ENCODE measurements at regions not wholly inside any gene's neighbourhood (a gene's known extent, or its start where the extent isn't known, plus 50 kb on each side); places are given as distances from the start of the nearest gene placed in this dataset.
"Not testable (repeated sequence)": the region's sequence is repeated elsewhere in the genome, so short reads cannot be mapped to it uniquely, and the experiment has no call there.

DNA sequence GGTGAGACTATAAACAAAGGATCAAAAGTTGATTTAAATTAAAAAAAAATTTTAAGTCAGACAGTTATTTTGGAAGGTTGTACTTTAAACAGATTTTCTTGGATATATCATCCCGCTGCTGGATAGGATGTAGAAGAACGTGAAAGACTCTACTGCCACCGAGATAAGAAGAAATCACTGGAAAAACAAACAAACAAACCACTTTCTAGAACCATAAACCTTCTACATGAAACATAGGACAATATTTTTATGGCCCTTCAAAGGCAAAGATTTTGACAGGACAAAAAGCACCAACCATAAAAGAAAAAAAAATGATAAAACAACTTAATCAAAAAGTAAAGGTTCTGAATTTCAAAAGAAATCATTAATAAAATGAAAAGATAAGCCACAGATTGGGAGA lies 268.2 kb upstream of the DAAM1 start:
- Histone ChIP-seq H3K27ac (ENCODE audit: insufficient read depth, low read depth, low read length) (no peak overlapping the region), H3K9me3 (replicated peaks; ENCODE audit: control insufficient read depth, insufficient read depth, low read length) (no peaks in the 10 kb centered on the region), H3K4me2 (ENCODE audit: insufficient read depth, low read length) (no peak overlapping the region), H4K20me1 (replicated peaks; ENCODE audit: control insufficient read depth, extremely low read depth, insufficient read depth, low read length) (no peaks in the 10 kb centered on the region), H3K4me3 (replicated peaks in 1 of 3; ENCODE audit: insufficient read depth in 1 of 3, low read depth in 1 of 3, low read length in 3 of 3) (no peak overlapping the region), H3K9me1 (replicated peaks; ENCODE audit: control insufficient read depth, extremely low read depth, insufficient read depth, low read length) (no peaks in the 10 kb centered on the region), H3K36me3 (ENCODE audit: control insufficient read depth in 2 of 2, extremely low read depth in 1 of 2, insufficient read depth in 2 of 2, low read length in 2 of 2) (no peaks in the 10 kb centered on the region), H3K79me2 (ENCODE audit: control insufficient read depth, insufficient read depth, low read length) (no peaks in the 10 kb centered on the region), H3K9ac (replicated peaks; ENCODE audit: extremely low read depth, insufficient read depth, low read length) (no peak overlapping the region), H3K27me3 (ENCODE audit: control insufficient read depth in 2 of 2, insufficient read depth in 2 of 2, low read length in 2 of 2) (peaks cover 0 to 2% of the 10 kb centered on the region in 2 experiments), H2AFZ (ENCODE audit: low read depth, low read length) (no peak overlapping the region), H3K4me1 (ENCODE audit: control insufficient read depth, extremely low read depth, insufficient read depth, low read length) (no peaks in the 10 kb centered on the region)
- DNase-seq (ENCODE audit: low read depth, low spot score), result no peak
- no peak for FAIRE-seq
- no TSS peak for BruUV-seq (replicated peaks)
- intact Hi-C loops (cut with micrococcal nuclease) (no loop called here), dilution Hi-C loops (cut with MboI; ENCODE audit: extremely low pct_ligation_motif_present, low sequenced_read_pairs) (no loop called here)
- TF ChIP-seq POLR2AphosphoS5 (IDR thresholded peaks at IDR 0.05; ENCODE audit: insufficient read depth, low read depth, low read length) (no peak), JUN (IDR thresholded peaks at IDR 0.05; ENCODE audit: borderline replicate concordance, insufficient read depth, insufficient read length, low read depth) (no peak), MAX (IDR thresholded peaks at IDR 0.05; ENCODE audit: insufficient read depth, insufficient read length) (no peak), POLR2A (IDR thresholded peaks at IDR 0.05; ENCODE audit: low read depth, low read length) (no peak), GATA2 (IDR thresholded peaks at IDR 0.05; ENCODE audit: insufficient read depth, insufficient read length, low read depth, low read length) (no peak), FOS (IDR thresholded peaks at IDR 0.05; ENCODE audit: borderline replicate concordance, insufficient read depth, low read length) (no peak), EZH2 (IDR thresholded peaks at IDR 0.05; ENCODE audit: borderline replicate concordance, low read depth, low read length, severe bottlenecking) (no peak), MYC (IDR thresholded peaks at IDR 0.05; ENCODE audit: low read depth, low read length) (no peak)
- TF ChIP-seq, protein P1, sequence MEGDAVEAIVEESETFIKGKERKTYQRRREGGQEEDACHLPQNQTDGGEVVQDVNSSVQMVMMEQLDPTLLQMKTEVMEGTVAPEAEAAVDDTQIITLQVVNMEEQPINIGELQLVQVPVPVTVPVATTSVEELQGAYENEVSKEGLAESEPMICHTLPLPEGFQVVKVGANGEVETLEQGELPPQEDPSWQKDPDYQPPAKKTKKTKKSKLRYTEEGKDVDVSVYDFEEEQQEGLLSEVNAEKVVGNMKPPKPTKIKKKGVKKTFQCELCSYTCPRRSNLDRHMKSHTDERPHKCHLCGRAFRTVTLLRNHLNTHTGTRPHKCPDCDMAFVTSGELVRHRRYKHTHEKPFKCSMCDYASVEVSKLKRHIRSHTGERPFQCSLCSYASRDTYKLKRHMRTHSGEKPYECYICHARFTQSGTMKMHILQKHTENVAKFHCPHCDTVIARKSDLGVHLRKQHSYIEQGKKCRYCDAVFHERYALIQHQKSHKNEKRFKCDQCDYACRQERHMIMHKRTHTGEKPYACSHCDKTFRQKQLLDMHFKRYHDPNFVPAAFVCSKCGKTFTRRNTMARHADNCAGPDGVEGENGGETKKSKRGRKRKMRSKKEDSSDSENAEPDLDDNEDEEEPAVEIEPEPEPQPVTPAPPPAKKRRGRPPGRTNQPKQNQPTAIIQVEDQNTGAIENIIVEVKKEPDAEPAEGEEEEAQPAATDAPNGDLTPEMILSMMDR (IDR thresholded peaks at IDR 0.05; ENCODE audit: extremely low read depth in 1 of 2, insufficient read depth in 1 of 2, low read depth in 1 of 2, low read length in 2 of 2), result no peak
- CTCF ChIA-PET, result no interaction called here
- POLR2A ChIA-PET, result no interaction called here

GRCh38 chr14:58922201-58922940 lies 266.1 kb upstream of the DAAM1 start:
- H3K27me3 ChIP-seq (ENCODE audit: control insufficient read depth in 2 of 2, insufficient read depth in 2 of 2, low read length in 2 of 2); H3K27ac ChIP-seq (ENCODE audit: insufficient read depth, low read depth, low read length); dilution Hi-C loops (cut with MboI; ENCODE audit: extremely low pct_ligation_motif_present, low sequenced_read_pairs); H3K36me3 ChIP-seq (ENCODE audit: control insufficient read depth in 2 of 2, extremely low read depth in 1 of 2, insufficient read depth in 2 of 2, low read length in 2 of 2); H2AFZ ChIP-seq (ENCODE audit: low read depth, low read length); H4K20me1 ChIP-seq (replicated peaks; ENCODE audit: control insufficient read depth, extremely low read depth, insufficient read depth, low read length); H3K9me1 ChIP-seq (replicated peaks; ENCODE audit: control insufficient read depth, extremely low read depth, insufficient read depth, low read length); BruUV-seq (replicated peaks); H3K79me2 ChIP-seq (ENCODE audit: control insufficient read depth, insufficient read depth, low read length); FAIRE-seq; intact Hi-C loops (cut with micrococcal nuclease); H3K4me1 ChIP-seq (ENCODE audit: control insufficient read depth, extremely low read depth, insufficient read depth, low read length); H3K9me3 ChIP-seq (replicated peaks; ENCODE audit: control insufficient read depth, insufficient read depth, low read length); CTCF ChIA-PET; H3K4me3 ChIP-seq (replicated peaks in 1 of 3; ENCODE audit: insufficient read depth in 1 of 3, low read depth in 1 of 3, low read length in 3 of 3); POLR2A ChIA-PET; H3K9ac ChIP-seq (replicated peaks; ENCODE audit: extremely low read depth, insufficient read depth, low read length); H3K4me2 ChIP-seq (ENCODE audit: insufficient read depth, low read length); DNase-seq (ENCODE audit: low read depth, low spot score): not testable (repeated sequence)
